Liver (tissue), 3 donors: ENCODE measurements at regions not wholly inside any gene's neighbourhood (a gene's known extent, or its start where the extent isn't known, plus 50 kb on each side); places are given as distances from the start of the nearest gene placed in this dataset.

ENCODE experiments used
- ATF3 ChIP-seq: IDR thresholded peaks from 2 replicates; pipeline ENCODE4 v1.6.1; 2016; ENCODE audit warnings: antibody characterized with exemption
- CTCF ChIP-seq: fragments of 150-350 bp; IDR thresholded peaks from 2 replicates; pipeline ENCODE4 v1.5.1; 2017; ENCODE audit warnings: improper control_type of control experiment, low read depth, low read length; ENCODE audit not compliant: missing input control
- JUND ChIP-seq, 2 donors: IDR thresholded peaks; 2 replicates each; pipeline ENCODE4 v1.6.1; 2016; ENCODE audit warnings: antibody characterized with exemption in 2 of 2
- MAX ChIP-seq: IDR thresholded peaks from 2 replicates; pipeline ENCODE4 v1.6.1; 2016; ENCODE audit warnings: antibody characterized with exemption
- RAD21 ChIP-seq, 2 donors: IDR thresholded peaks; 2 replicates each; pipeline ENCODE4 v1.6.1; 2016; ENCODE audit warnings: antibody characterized with exemption in 2 of 2, mild to moderate bottlenecking in 2 of 2
- REST ChIP-seq: IDR thresholded peaks from 2 replicates; pipeline ENCODE4 v1.6.1; 2016; ENCODE audit warnings: antibody characterized with exemption, mild to moderate bottlenecking
- SP1 ChIP-seq: IDR thresholded peaks from 2 replicates; pipeline ENCODE4 v1.6.1; 2018; ENCODE audit warnings: antibody characterized with exemption, mild to moderate bottlenecking
- donor health status: healthy.
- donor health status: healthy.

- TF ChIP-seq MAX = no peak
- TF ChIP-seq CTCF = no peak
- TF ChIP-seq JUND (IDR thresholded peaks at IDR 0.05) = no peak
- no peak for TF ChIP-seq RAD21 (IDR thresholded peaks at IDR 0.05)
- TF ChIP-seq SP1 = no peak
- no peak for TF ChIP-seq ATF3
- TF ChIP-seq REST = no peak
Measured at GRCh38 chr5:28380167-28380566, 1341.8 kb upstream of the CDH9 start.
